GM18951 (cell line): ENCODE measurements at regions not wholly inside any gene's neighbourhood (a gene's known extent, or its start where the extent isn't known, plus 50 kb on each side); places are given as distances from the start of the nearest gene placed in this dataset.
"Not testable (repeated sequence)": the region's sequence is repeated elsewhere in the genome, so short reads cannot be mapped to it uniquely, and the experiment has no call there.

ENCODE experiments used
- POLR2A ChIP-seq: IDR thresholded peaks from 4 replicates; pipeline ENCODE4 v1.6.1; 2011; ENCODE audit warnings: mild to moderate bottlenecking; ENCODE audit not compliant: insufficient read length, insufficient read depth; ENCODE audit errors: extremely low read depth
- in situ Hi-C: fragments of 300-500 bp; cut with MboI; formaldehyde crosslinking; loops from one replicate; pipeline ENCODE4 v1.12.0; 2022; ENCODE audit warnings: low sequenced_read_pairs, mixed read lengths, inconsistent platforms; ENCODE audit not compliant: unreplicated experiment

DNA sequence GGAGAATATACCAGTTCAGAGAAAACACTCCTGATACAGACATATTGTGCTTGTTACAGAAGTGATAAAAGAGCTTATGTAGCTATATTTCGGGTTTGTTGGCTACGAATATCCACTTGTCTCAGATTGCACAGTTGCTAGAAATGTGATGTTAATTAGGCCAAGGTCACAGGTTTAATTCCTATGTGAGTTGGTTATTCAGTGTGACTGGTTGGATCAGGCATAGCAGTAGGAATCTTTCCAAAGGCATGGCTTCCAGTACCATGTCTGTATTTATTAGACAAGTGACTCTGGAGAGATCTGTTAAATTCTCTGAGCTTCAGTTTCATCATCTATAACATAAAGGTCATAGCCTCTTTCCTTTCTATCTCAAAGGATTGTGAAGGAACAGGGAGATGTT is 152.7 kb upstream of the KITLG start:
- no peak for TF ChIP-seq POLR2A
- in situ Hi-C loops: no loop called here

DNA sequence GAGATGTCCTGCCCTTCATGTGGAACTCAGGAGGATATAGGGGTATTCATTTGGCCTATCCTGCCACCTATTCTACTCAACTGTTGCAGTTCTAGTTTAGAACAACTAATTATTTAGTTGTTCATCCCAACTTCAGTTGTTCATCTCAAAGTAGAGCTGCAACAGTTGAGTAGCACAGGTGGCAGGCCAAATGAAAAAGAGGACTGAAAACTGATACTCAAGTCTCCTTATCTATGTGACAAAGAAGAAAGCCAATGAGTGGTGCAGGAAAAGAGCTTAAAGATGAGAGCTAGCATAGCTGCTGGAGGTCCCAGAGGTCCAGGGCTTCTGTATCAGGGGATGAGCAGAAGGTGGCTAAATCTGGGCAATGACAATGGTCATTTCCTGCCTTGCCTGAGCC is 148.9 kb upstream of the KITLG start:
- TF ChIP-seq POLR2A: no peak
- in situ Hi-C loops: no loop called here

DNA sequence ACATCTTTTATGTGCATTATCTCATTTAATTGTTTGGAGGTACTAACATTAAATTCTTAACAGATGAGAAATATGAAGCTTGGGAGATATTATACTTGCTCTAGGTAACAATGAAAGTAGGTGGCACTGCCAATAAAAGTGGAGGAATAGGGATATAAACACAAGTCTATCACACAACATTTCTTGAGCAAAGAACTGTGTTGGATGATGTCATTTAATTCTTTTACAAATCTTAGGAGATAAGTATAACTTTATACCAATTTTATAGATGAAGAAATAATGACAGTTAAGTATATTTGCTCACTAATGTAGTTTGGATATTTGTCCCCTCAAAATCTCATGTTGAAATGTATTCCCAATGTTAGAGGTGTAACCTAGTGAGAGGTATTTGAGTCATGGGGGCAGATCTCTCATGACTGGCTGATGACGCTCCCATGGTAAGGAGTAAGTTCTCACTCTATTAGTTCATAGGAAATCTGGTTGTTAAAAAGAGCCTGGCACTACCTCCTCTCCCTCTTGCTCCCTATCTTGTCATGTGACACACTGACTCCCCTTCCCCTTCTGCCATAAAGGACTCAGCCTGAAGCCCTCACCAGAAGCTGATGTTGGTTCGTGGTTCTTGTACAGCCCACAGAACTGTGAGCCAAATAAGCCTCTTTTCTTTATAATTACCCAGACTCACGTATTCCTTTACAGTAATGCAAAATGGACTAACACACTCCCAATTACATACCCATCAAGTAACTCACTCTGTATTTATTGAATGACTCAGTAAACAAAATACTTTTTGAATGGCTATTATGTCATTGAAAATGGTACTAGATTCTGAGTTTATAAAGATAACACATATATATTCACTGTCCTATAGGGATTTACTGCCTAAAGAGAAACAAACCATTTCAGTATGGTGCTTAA is 146.8 kb upstream of the KITLG start:
- TF ChIP-seq POLR2A: no peak
- in situ Hi-C loops: no loop called here

DNA sequence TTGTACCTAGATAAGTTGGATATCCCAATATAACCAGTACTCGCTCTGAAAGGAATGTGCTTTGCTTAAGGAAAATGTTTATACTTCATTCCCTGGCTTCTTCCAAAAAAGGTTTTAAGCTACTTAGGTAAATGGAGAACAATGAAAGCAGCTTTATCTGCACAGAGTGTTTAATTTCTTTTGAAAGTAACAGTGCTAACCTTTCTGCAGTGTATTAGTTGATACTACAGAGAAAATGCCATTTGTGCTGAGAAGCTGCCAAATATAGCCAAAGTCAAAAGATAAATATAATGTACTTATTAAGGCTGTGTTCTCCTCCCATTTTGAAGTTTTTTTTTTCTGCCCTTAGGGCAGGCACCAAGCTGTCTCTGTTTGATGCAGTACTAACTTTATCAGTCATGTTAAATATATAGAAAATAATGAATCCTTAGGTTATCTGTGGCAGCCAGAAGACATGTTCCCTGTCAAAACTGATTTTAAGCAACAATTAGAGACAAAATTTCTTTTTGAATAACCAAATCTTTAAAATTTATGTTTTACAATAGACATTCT is 145.4 kb upstream of the KITLG start:
- in situ Hi-C loops: no loop called here

DNA sequence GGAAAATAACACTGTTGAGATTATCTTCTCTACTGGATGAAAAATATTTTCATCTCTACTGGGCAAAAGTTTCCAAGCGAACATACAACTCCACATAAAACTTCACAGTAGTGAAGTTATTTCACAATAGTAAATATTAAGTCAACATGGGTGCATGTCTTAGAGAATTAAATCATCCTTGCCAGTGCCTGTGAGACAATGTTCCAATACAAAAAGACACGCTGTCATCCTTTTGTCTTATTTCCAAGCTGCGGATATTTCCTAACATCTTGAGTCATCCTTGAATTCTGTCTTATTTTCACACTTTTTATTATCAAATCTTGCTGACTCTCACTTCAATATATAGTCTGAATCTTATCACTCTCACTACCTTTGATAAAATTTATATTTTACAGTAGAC is 142.9 kb upstream of the KITLG start:
- in situ Hi-C loops: no loop called here
- TF ChIP-seq POLR2A: no peak

More for the DNA sequence above, 145.4 kb upstream of the KITLG start:
- no peak for TF ChIP-seq POLR2A

DNA sequence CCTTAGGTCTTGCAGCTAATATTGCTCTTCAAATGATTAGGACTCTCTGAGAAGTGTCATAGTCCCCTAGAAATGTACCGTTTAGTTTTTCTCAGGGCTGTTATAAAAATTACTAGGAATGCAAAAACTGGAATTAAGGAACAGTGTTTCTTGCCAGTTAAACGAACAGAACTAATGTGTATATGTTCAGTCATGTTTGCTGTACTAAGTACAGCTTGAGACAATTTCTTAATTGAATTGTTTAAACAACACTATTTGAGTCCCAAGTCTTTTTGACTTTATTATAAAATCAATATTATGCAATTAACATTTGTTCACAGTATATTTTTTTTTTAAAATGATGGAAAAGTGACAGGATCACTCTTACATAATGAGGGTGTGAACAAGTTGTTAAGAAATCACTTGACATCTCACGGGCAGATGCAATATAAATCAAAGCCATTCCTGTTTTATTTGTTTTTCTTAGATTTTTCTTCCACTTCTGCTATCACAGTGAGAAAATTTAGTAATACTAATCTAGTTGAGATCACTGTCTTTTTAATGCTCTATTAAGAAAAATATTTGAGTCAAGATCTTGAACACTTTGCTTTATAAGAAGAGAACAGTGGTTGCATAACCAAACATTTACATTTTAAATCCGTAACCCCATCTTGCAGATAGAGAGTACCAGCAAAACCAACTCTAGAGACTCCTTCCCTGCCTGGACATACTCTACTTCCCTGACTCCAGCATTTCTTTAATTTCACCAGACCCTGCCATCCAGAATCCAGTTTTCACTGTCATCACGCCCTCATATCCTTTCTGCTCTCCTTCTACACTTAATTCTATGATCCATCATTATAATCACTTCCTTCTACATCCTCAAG is 140.7 kb upstream of the KITLG start:
- in situ Hi-C loops: no loop called here
- no peak for TF ChIP-seq POLR2A

DNA sequence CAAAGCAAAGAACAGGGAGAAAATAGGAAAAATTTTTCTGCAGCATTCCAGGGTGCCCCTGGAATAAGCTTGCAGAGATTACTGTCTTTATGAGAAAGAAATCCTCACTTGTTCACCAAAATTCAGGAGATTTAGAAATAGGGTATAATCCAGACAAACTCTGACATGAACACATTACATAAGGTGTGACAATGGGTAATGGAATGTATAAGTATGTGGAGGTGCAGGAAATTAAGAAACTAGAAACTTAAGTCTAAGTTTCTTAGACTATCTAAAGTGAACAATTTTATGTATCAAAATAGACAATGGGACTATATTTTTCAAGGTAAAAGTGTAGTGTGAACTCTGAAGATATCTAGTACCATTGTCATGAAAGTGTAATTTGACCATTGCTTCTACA is 140.0 kb upstream of the KITLG start:
- TF ChIP-seq POLR2A: no peak

DNA sequence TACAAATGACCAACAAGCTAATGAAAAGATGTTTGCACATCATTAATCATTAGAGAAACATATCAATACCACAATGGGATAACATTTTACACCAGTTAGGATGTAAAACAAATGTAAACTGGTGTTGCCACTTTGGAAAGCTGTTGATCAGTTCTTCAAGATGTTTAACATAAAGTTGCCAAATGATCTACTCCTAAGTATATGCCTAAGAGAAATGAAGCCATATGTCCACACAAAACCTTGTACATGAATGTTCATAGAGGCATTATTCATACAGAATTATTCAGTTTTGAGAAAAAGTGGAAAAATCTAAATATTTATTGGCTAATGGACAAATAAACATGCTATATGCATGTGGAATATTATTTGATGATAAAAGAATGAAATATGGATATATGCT is 136.9 kb upstream of the KITLG start:
- in situ Hi-C loops: no loop called here
- TF ChIP-seq POLR2A: no peak

More for the DNA sequence above, 140.0 kb upstream of the KITLG start:
- in situ Hi-C loops: no loop called here

DNA sequence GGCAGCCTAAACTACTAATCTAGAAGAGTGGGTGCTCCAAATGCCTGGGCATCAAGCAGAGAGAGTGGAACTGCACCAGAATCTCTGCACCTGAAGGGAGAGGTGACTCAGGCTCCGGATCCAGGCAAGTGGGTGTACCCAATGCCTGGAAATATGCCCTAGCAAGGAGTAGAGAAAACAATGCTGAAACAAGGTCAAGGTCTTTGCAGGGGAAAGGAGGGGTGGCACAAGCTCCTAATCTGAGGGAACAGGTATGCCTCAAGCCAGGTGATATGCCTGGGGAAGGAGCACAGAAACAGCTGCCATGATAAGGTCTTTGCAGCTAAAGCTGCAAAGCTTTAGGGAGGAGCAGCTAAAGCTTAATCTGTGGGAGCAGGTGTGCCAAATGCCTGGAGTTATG is 136.0 kb upstream of the KITLG start:
- TF ChIP-seq POLR2A: no peak
- in situ Hi-C loops: no loop called here

DNA sequence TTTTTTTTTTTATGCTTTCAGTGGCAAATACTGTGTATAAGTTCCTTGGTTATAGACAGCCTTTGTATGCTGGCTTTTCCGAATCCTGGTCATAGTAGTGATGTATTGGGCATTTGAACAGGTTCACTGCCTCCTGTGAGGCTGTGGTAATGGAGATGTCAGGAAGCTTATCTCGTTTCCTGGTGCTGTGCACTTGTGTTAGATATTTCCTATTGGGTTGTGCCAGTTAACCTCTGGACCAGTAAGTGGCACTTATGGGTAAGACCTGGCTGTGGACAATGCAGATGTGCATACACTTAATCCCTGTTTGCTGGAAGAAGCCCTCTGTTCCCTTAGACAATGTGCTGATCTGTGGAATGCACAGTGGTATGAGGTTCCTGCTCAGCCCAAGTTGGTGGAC is 135.4 kb upstream of the KITLG start:
- in situ Hi-C loops: no loop called here
- no peak for TF ChIP-seq POLR2A

DNA sequence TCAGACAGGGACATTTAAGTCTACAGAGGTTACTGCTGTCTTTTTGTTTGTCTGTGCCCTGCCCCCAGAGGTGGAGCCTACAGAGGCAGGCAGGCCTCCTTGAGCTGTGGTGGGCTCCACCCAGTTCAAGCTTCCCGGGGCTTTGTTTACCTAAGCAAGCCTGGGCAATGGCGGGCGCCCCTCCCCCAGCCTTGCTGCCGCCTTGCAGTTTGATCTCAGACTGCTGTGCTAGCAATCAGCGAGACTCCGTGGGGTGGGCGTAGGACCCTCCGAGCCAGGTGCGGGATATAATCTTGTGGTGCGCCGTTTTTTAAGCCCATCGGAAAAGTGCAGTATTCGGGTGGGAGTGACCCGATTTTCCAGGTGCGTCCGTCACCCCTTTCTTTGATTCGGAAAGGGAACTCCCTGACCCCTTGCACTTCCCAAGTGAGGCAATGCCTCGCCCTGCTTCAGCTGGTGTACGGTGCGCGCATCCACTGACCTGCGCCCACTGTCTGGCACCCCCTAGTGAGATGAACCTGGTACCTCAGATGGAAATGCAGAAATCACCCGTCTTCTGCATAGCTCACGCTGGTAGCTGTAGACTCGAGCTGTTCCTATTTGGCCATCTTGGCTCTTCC is 134.1 kb upstream of the KITLG start:
- in situ Hi-C loops: not testable (repeated sequence)

DNA sequence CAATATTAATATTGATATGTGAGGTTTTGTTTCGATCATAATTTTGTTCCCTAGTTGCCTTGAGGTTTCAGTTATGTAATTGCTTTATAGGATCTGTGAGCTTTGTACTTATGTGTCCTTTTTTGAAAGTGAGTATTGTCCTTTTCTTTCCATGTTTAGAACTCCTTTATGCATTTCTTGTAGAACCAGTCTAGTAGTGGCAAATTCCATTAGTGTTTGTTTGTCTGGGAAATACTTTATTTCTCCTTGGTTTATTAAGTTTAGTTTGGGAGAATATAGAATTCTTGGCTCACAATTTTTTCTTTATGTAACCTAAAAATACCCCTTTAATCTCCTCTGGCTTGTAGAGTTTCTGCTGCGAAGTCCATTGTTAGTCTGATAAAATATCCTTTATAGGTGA is 127.5 kb upstream of the KITLG start:
- TF ChIP-seq POLR2A: no peak

DNA sequence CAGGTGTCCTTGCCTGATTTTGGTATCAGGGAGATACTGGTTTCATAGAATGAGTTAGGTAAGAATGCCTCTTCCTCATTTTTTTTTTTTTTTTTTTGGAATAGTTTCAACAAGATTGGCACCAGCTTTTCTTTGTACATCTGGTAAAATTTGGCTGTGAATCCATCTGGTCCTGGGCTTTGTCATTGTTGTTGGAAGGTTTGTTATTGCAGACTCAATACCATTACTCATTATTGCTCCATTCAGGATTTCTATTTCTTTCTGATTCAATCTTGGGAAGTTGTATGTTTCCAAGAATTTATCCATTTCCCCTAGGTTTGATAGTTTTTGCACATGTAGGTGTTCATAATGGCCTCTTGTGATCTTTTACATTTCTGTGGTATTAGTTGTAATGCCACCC is 126.0 kb upstream of the KITLG start:
- in situ Hi-C loops: no loop called here
- no peak for TF ChIP-seq POLR2A

More for the DNA sequence above, 127.5 kb upstream of the KITLG start:
- in situ Hi-C loops: no loop called here
